Heart left ventricle (tissue), 16 donors: ENCODE measurements at regions not wholly inside any gene's neighbourhood (a gene's known extent, or its start where the extent isn't known, plus 50 kb on each side); places are given as distances from the start of the nearest gene placed in this dataset.
A peak's percentile ranks its signal among the peaks of the same experiment; 100 is the strongest.

ENCODE experiments used
- ATAC-seq, 4 donors: fragments of 200-7000 bp; cut with Tn5 transposase; one replicate each; pipeline ENCODE4 v1.9.1; 2020 to 2022; ENCODE audit warnings: moderate library complexity in 4 of 4, mild to moderate bottlenecking in 3 of 4, moderate number of reproducible peaks in 1 of 4
- DNase-seq, 5 donors: peaks; one replicate each; pipeline ENCODE4 v3.0.0-alpha.2; 2020
- H3K27ac ChIP-seq, 12 donors: fragments of 200-600 bp; sonication (generic) in 4 of 12; one replicate each; pipeline versions ENCODE4 v1.5.0 to v1.8.0; 2016 to 2022; ENCODE audit warnings: mild to moderate bottlenecking in 2 of 12
- H3K27me3 ChIP-seq, 9 donors: fragments of 200-600 bp; sonication (generic) in 2 of 9; one replicate each; pipeline versions ENCODE4 v1.5.1 to v1.8.0; 2016 to 2022; ENCODE audit warnings: mild to moderate bottlenecking in 3 of 9
- H3K36me3 ChIP-seq, 9 donors: fragments of 200-600 bp; sonication (generic) in 2 of 9; one replicate each; pipeline versions ENCODE4 v1.5.0 to v1.8.0; 2018 to 2022; ENCODE audit warnings: mild to moderate bottlenecking in 2 of 9
- H3K4me1 ChIP-seq, 12 donors: fragments of 200-600 bp; sonication (generic) in 4 of 12; one replicate each; pipeline versions ENCODE4 v1.5.0 to v1.8.0; 2016 to 2022; ENCODE audit warnings: mild to moderate bottlenecking in 3 of 12
- H3K4me3 ChIP-seq, 12 donors: fragments of 200-600 bp; sonication (generic) in 4 of 12; one replicate each; pipeline versions ENCODE4 v1.5.0 to v1.8.0; 2017 to 2022; ENCODE audit warnings: mild to moderate bottlenecking in 9 of 12, moderate library complexity in 4 of 12
- H3K9me3 ChIP-seq, 12 donors: fragments of 200-600 bp; sonication (generic) in 4 of 12; one replicate each; pipeline versions ENCODE4 v1.5.0 to v1.8.0; 2016 to 2022; ENCODE audit warnings: mild to moderate bottlenecking in 1 of 12
- POLR2A ChIP-seq, 2 donors: fragments of 450-650 bp; IDR thresholded peaks; one replicate each; pipeline ENCODE4 v1.6.1; 2017; ENCODE audit warnings: antibody characterized with exemption in 2 of 2, mild to moderate bottlenecking in 2 of 2, moderate library complexity in 2 of 2
- WGBS, 4 donors: extraction: QIAGEN DNeasy Blood & Tissue Kit in 2 of 4; methylation state at CpG; one replicate each; pipeline versions ENCODE4 v1.1.5 to v1.1.7; 2013 to 2018; 5-methylcytosine and 5-hydroxymethylcytosine counted together
- intact Hi-C, 10 donors: fragments of 100-400 bp; cut with DNase I; formaldehyde crosslinking; loops; one replicate each; pipeline versions ENCODE4 v1.11.1 to v1.14.2; 2022
- TF ChIP-seq, protein P1 (sequence below), 12 donors: fragments of 200-600 bp; sonication (generic) in 4 of 12; IDR thresholded peaks; one replicate each; pipeline versions ENCODE4 v1.5.0 to v1.8.0; 2018 to 2022; ENCODE audit warnings: antibody characterized with exemption in 12 of 12, mild to moderate bottlenecking in 5 of 12
- donor health status: ischemic (EF 13 %, LVEDD 7.1; RV severe dilation, severe dysfunction).
- donor health status: healthy with polysubstance abuse.
- donor health status: DM: no; HTN: yes; CAD: no.
- donor health status: DM: no; HTN: no; CAD: no.
- donor health status: ischemic (EF 25% LVEDD 6.9; RV normal size, moderate dysfunction).
- donor health status: ischemic (EF 25% LVEDD 5.7; RV mildly dilated, moderate dysfunction).
- donor health status: healthy.
- donor health status: DM: yes; HTN: yes; CAD: no.
- donor health status: ischemic (EF 35%, LVEDD 5.7; RV mildly dilated, moderate dysfunction).
- donor health status: nonischemic (EF 11% LVEDD 7.7; RV severe dilation, severe dysfunction).
- donor health status: DM: yes; HTN: yes; CAD: no.
- donor health status: PGD.
- donor health status: ischemic (EF 29% LVEDD 5.4; RV normal size, mild dysfunction).
- donor health status: nonischemic (EF 23%, LVEDD 6.1; RV moderate dilation, normal function).

DNA sequence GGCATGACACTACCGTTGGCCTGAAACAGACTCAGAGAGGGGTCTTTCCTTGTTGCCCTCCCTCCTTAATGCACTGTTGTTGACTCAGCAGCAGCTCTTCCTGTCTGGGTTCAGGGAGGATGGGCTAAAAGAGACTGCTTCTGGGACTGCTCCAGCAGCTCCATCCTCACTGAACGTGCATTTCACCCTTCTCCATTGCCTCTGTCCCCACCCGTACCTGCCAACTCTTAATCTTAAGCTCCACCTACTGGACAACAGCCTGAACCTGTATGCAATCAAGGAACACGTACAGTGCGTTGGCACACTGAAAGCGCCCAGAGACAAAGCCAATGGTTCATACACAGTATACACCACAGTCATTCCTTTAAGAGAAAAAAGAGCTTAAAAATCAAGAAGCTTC, 230.8 kb upstream of the RAB6C start:
- peak in 1 of 4 donors; percentile 27 for ATAC-seq
- 29 to 35% (median 32%) methylated on average over 6 of the region's 6 CpGs for WGBS, 4 donors
- no peak for DNase-seq
- peaks cover 0 to 10% (median 0%) of the 10 kb centered on the region in 12 donors for H3K9me3 ChIP-seq
- H3K27me3 ChIP-seq, result peaks cover 0 to 3% (median 0%) of the 10 kb centered on the region in 9 donors
- no peaks in the 10 kb centered on the region for H3K4me1 ChIP-seq
- H3K27ac ChIP-seq, result no peak overlapping the region
- no peaks in the 10 kb centered on the region for H3K36me3 ChIP-seq
- TF ChIP-seq, protein P1, sequence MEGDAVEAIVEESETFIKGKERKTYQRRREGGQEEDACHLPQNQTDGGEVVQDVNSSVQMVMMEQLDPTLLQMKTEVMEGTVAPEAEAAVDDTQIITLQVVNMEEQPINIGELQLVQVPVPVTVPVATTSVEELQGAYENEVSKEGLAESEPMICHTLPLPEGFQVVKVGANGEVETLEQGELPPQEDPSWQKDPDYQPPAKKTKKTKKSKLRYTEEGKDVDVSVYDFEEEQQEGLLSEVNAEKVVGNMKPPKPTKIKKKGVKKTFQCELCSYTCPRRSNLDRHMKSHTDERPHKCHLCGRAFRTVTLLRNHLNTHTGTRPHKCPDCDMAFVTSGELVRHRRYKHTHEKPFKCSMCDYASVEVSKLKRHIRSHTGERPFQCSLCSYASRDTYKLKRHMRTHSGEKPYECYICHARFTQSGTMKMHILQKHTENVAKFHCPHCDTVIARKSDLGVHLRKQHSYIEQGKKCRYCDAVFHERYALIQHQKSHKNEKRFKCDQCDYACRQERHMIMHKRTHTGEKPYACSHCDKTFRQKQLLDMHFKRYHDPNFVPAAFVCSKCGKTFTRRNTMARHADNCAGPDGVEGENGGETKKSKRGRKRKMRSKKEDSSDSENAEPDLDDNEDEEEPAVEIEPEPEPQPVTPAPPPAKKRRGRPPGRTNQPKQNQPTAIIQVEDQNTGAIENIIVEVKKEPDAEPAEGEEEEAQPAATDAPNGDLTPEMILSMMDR (IDR thresholded peaks at IDR 0.05), result no peak
- no peak for TF ChIP-seq POLR2A (IDR thresholded peaks at IDR 0.05)
- intact Hi-C loops, result no loop called here
- H3K4me3 ChIP-seq, result no peak overlapping the region

DNA sequence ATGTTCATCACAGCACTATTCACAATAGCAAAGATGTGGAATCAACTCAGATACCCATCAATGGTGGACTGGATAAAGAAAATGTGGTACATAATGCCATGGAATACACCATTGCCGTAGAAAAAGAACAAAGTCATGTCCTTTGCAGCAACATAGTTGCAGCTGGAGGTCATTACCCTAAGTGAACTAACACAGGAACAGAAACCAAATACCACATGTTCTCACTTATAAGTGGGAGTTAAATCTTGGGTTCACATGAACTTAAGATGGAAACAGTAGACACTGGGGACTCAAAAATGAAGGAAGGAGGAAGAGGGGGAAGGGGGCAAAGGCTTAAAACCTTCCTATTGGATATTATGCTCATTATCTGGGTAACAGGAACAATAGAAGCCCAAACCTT, 228.1 kb upstream of the RAB6C start:
- TF ChIP-seq POLR2A (IDR thresholded peaks at IDR 0.05), result no peak
- TF ChIP-seq, protein P1 (IDR thresholded peaks at IDR 0.05), result no peak
- Histone ChIP-seq H3K9me3 (peaks cover 0 to 10% (median 0%) of the 10 kb centered on the region in 12 donors), H3K4me1 (no peaks in the 10 kb centered on the region), H3K36me3 (no peaks in the 10 kb centered on the region), H3K27ac (no peak overlapping the region), H3K4me3 (no peak overlapping the region), H3K27me3 (peaks cover 0 to 3% (median 0%) of the 10 kb centered on the region in 9 donors)
- DNase-seq, result no peak
- intact Hi-C loops, result no loop called here
- ATAC-seq, result no peak
- 56 to 71% (median 67%) methylated on average over 1 of the region's 1 CpG for WGBS, 4 donors

DNA sequence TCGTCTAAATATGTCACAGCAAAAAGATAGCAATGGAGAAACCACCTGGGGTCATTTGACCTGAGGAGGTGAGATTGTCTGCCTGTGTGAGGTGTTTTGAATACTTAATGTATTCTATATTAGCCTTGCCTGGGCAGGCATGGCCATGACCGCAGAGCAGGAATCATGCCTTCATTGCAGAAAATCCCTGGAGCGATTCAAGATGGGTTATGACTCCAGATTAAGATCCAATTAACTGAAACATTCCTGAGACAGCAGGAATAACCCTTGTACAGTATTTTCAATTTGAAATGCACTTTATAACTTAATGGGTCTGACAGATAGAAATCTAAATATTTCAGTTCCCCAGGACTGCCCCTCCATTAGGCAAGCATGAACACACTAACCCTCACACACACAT, 227.3 kb upstream of the RAB6C start:
- 85 to 93% (median 90%) methylated on average over 3 of the region's 3 CpGs for WGBS, 4 donors
- no peak for ATAC-seq

DNA sequence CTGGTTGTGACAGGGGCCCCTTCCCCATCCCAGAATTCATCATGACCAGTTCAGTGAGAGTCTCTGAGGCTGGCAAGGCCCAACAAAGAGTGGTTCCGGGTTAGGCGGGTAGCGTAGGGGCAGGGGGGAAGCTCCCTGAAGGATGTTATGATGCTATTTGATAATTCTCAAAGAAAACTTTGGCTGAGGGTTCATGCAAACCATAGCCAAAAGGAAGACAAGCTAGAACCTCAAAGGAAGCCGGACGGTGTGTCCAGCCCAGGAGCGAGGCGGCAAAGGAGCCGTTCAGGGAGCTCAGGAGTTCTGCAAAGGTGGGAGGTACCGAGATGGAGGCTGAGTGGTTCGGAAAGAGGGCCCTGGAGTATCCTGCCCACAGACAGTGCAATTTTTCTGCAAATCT, 226.8 kb upstream of the RAB6C start:
- Histone ChIP-seq H3K4me1 (no peaks in the 10 kb centered on the region), H3K9me3 (peaks cover 0 to 10% (median 0%) of the 10 kb centered on the region in 12 donors), H3K27ac (no peak overlapping the region), H3K27me3 (peaks cover 0 to 3% (median 0%) of the 10 kb centered on the region in 9 donors), H3K36me3 (no peaks in the 10 kb centered on the region), H3K4me3 (no peak overlapping the region)
- intact Hi-C loops, result no loop called here
- TF ChIP-seq POLR2A (IDR thresholded peaks at IDR 0.05), result no peak
- TF ChIP-seq, protein P1 (IDR thresholded peaks at IDR 0.05), result no peak
- ATAC-seq, result no peak
- 88 to 93% (median 92%) methylated on average over 10 of the region's 10 CpGs for WGBS, 4 donors
- no peak for DNase-seq

More for the DNA sequence above, 227.3 kb upstream of the RAB6C start:
- TF ChIP-seq, protein P1 (IDR thresholded peaks at IDR 0.05), result no peak
- TF ChIP-seq POLR2A (IDR thresholded peaks at IDR 0.05), result no peak
- Histone ChIP-seq H3K27ac (no peak overlapping the region), H3K9me3 (peaks cover 0 to 10% (median 0%) of the 10 kb centered on the region in 12 donors), H3K4me1 (no peaks in the 10 kb centered on the region), H3K27me3 (peaks cover 0 to 3% (median 0%) of the 10 kb centered on the region in 9 donors), H3K36me3 (no peaks in the 10 kb centered on the region), H3K4me3 (no peak overlapping the region)
- intact Hi-C loops, result no loop called here
- DNase-seq, result no peak
